Astrocyte (in vitro differentiated cells and primary cell): ENCODE measurements at regions not wholly inside any gene's neighbourhood (a gene's known extent, or its start where the extent isn't known, plus 50 kb on each side); places are given as distances from the start of the nearest gene placed in this dataset.

Experiments
- DNase-seq: peaks from one replicate; pipeline ENCODE4 v3.0.0-alpha.2; 2010; ENCODE audit warnings: low read depth
- FAIRE-seq: peaks from 2 replicates; lab custom pipeline; 2011; peaks lifted over from hg19 to GRCh38; lab: Jason Lieb, UNC
- H2AFZ ChIP-seq: 2 replicates; pipeline ENCODE4 v1.6.0; 2012; ENCODE audit warnings: low read depth, low read length, inconsistent platforms
- H3K27ac ChIP-seq: 2 replicates; pipeline ENCODE4 v1.5.1; 2011; ENCODE audit warnings: low read depth, low read length, inconsistent platforms
- H3K27me3 ChIP-seq: 2 replicates; pipeline ENCODE4 v1.6.0; 2011; ENCODE audit warnings: low read length, inconsistent platforms; ENCODE audit not compliant: insufficient read depth
- H3K36me3 ChIP-seq: 2 replicates; pipeline ENCODE4 v1.5.1; 2011; ENCODE audit warnings: low read length, inconsistent platforms; ENCODE audit not compliant: insufficient read depth
- H3K4me1 ChIP-seq: 2 replicates; pipeline ENCODE4 v1.5.1; 2011; ENCODE audit warnings: low read length, inconsistent platforms; ENCODE audit not compliant: insufficient read depth
- H3K4me2 ChIP-seq: 2 replicates; pipeline ENCODE4 v1.6.0; 2012; ENCODE audit warnings: low read length, inconsistent platforms
- H3K4me3 ChIP-seq: 2 replicates; pipeline ENCODE4 v1.5.1; 2011; ENCODE audit warnings: low read depth, mild to moderate bottlenecking, low read length, inconsistent platforms; ENCODE audit not compliant: insufficient read depth
- H3K79me2 ChIP-seq: 2 replicates; pipeline ENCODE4 v1.6.0; 2012; ENCODE audit warnings: mild to moderate bottlenecking, low read length, inconsistent platforms; ENCODE audit not compliant: insufficient read depth
- H3K9ac ChIP-seq: 2 replicates; pipeline ENCODE4 v1.6.0; 2012; ENCODE audit warnings: mild to moderate bottlenecking, low read length, inconsistent platforms
- H3K9me3 ChIP-seq: 2 replicates; pipeline ENCODE4 v1.5.1; 2012; ENCODE audit warnings: low read depth, mild to moderate bottlenecking, low read length, inconsistent platforms; ENCODE audit not compliant: insufficient read depth
- H4K20me1 ChIP-seq: 2 replicates; pipeline ENCODE4 v1.6.0; 2012; ENCODE audit warnings: low read length, inconsistent platforms; ENCODE audit not compliant: insufficient read depth
- H3K27ac Mint-ChIP-seq: one replicate; pipeline ENCODE4 v1.8.0; 2021; ENCODE audit warnings: mild to moderate bottlenecking, mixed read lengths; ENCODE audit not compliant: unreplicated experiment
- H3K27me3 Mint-ChIP-seq: one replicate; pipeline ENCODE4 v1.8.0; 2021; ENCODE audit warnings: low read depth, mixed read lengths; ENCODE audit not compliant: unreplicated experiment
- H3K36me3 Mint-ChIP-seq: one replicate; pipeline ENCODE4 v1.8.0; 2021; ENCODE audit warnings: low read depth, mixed read lengths; ENCODE audit not compliant: unreplicated experiment
- H3K4me1 Mint-ChIP-seq: one replicate; pipeline ENCODE4 v1.8.0; 2021; ENCODE audit warnings: low read depth, mixed read lengths; ENCODE audit not compliant: unreplicated experiment
- H3K4me3 Mint-ChIP-seq: one replicate; pipeline ENCODE4 v1.8.0; 2021; ENCODE audit warnings: mild to moderate bottlenecking, moderate library complexity, mixed read lengths; ENCODE audit not compliant: unreplicated experiment
- H3K9me3 Mint-ChIP-seq: one replicate; pipeline ENCODE4 v1.8.0; 2021; ENCODE audit warnings: mild to moderate bottlenecking, mixed read lengths; ENCODE audit not compliant: unreplicated experiment
- CTCF ChIP-seq: IDR thresholded peaks from 2 replicates; pipeline ENCODE4 v1.5.1; 2011; ENCODE audit warnings: low read depth, mild to moderate bottlenecking, inconsistent platforms, low read length, moderate library complexity; ENCODE audit not compliant: insufficient read depth
- EZH2 ChIP-seq: IDR thresholded peaks from 2 replicates; pipeline ENCODE4 v1.6.1; 2012; ENCODE audit warnings: mild to moderate bottlenecking, low read length, inconsistent platforms; ENCODE audit not compliant: insufficient read depth

- H3K27ac Mint-ChIP-seq = no peak overlapping the region
- H3K4me3 Mint-ChIP-seq = no peak overlapping the region
- H4K20me1 ChIP-seq = no peaks in the 10 kb centered on the region
- no peaks in the 10 kb centered on the region for H3K4me1 ChIP-seq
- no peak for FAIRE-seq
- H2AFZ ChIP-seq = no peak overlapping the region
- H3K27ac ChIP-seq = no peak overlapping the region
- no peak for DNase-seq
- no peaks in the 10 kb centered on the region for H3K9me3 ChIP-seq
- no peaks in the 10 kb centered on the region for H3K79me2 ChIP-seq
- H3K36me3 ChIP-seq = no peaks in the 10 kb centered on the region
- H3K4me3 ChIP-seq = no peak overlapping the region
- H3K4me1 Mint-ChIP-seq = peaks cover 2% of the 10 kb centered on the region
- no peaks in the 10 kb centered on the region for H3K27me3 Mint-ChIP-seq
- H3K36me3 Mint-ChIP-seq = no peaks in the 10 kb centered on the region
- H3K9ac ChIP-seq = no peak overlapping the region
- no peak overlapping the region for H3K4me2 ChIP-seq
- H3K27me3 ChIP-seq = no peaks in the 10 kb centered on the region
- no peak for TF ChIP-seq EZH2
- no peaks in the 10 kb centered on the region for H3K9me3 Mint-ChIP-seq
These were observed 122.1 kb upstream of the MMADHC start for GRCh38 chr2:149709496-149710263.

- Histone ChIP-seq H3K79me2 (no peaks in the 10 kb centered on the region), H3K9ac (no peak overlapping the region), H2AFZ (no peak overlapping the region), H3K4me1 (no peaks in the 10 kb centered on the region), H4K20me1 (no peaks in the 10 kb centered on the region), H3K27ac (peak overlapping the region; percentile 14), H3K36me3 (no peaks in the 10 kb centered on the region), H3K4me3 (no peak overlapping the region), H3K27me3 (no peaks in the 10 kb centered on the region), H3K4me2 (peak overlapping the region; percentile 17), H3K9me3 (no peaks in the 10 kb centered on the region)
- TF ChIP-seq EZH2 = no peak
- no peak for TF ChIP-seq CTCF
- Mint-ChIP-seq H3K27ac (no peak overlapping the region), H3K36me3 (no peaks in the 10 kb centered on the region), H3K4me1 (peaks cover 8% of the 10 kb centered on the region), H3K9me3 (no peaks in the 10 kb centered on the region), H3K4me3 (no peak overlapping the region), H3K27me3 (no peaks in the 10 kb centered on the region)
- FAIRE-seq (no peak), DNase-seq (peak; percentile 74)
These were observed 115.7 kb upstream of the MMADHC start for GRCh38 chr2:149703281-149703680.

- no peak overlapping the region for H2AFZ ChIP-seq
- no peaks in the 10 kb centered on the region for H3K4me1 ChIP-seq
- no peak overlapping the region for H3K4me3 Mint-ChIP-seq
- H3K27ac ChIP-seq = no peak overlapping the region
- no peaks in the 10 kb centered on the region for H3K36me3 ChIP-seq
- H3K27ac Mint-ChIP-seq = no peak overlapping the region
- no peak overlapping the region for H3K4me2 ChIP-seq
- H3K27me3 ChIP-seq = no peaks in the 10 kb centered on the region
- H3K36me3 Mint-ChIP-seq = no peaks in the 10 kb centered on the region
- no peaks in the 10 kb centered on the region for H4K20me1 ChIP-seq
- H3K9me3 Mint-ChIP-seq = no peaks in the 10 kb centered on the region
- no peak overlapping the region for H3K4me3 ChIP-seq
- no peaks in the 10 kb centered on the region for H3K79me2 ChIP-seq
- H3K27me3 Mint-ChIP-seq = no peaks in the 10 kb centered on the region
- FAIRE-seq (no peak), DNase-seq (no peak)
- TF ChIP-seq CTCF = no peak
- TF ChIP-seq EZH2 = no peak
- peaks cover 8% of the 10 kb centered on the region for H3K4me1 Mint-ChIP-seq
- no peak overlapping the region for H3K9ac ChIP-seq
- no peaks in the 10 kb centered on the region for H3K9me3 ChIP-seq
These were observed 115.0 kb upstream of the MMADHC start for GRCh38 chr2:149702571-149702970.
